ENCODE measurements at regions not wholly inside any gene's neighbourhood (a gene's known extent, or its start where the extent isn't known, plus 50 kb on each side); places are given as distances from the start of the nearest gene placed in this dataset.

DNA sequence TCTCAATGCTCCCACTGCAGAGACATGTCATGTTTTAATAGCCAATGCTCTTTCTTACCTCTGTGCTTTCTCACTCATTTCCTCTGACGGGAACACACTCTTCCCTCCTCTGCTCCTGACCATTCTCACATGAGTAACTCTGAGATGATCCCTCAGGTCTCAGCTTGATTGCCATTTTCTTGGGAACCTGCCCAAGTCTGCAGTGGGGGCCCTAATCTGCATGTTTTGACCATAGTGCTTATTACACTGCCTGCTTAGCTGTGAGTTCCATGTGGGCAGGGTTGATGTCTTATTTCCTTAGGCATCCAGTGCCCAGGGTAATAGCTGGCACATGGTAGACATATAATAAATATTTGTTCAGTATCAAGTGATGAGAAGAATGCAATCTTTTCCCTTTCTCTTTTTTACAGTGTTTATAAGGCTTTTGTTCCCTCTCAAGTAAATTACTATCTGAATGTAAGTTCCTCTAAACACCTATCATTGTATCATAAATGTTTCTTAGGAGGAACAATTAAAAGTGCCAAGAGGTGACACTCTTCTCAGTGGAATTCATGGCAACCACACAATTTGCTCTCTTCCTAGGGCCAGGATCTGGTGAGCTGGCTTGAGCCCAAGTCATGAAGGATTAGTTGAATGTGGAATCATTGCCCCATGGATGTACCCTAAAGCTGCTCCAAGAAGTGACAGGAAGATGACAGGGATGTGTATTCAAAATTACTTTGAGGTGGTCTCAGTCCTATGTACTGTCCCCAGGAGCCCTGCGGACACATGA is 485.4 kb upstream of the USP24 start:
- TF ChIP-seq, protein P1, sequence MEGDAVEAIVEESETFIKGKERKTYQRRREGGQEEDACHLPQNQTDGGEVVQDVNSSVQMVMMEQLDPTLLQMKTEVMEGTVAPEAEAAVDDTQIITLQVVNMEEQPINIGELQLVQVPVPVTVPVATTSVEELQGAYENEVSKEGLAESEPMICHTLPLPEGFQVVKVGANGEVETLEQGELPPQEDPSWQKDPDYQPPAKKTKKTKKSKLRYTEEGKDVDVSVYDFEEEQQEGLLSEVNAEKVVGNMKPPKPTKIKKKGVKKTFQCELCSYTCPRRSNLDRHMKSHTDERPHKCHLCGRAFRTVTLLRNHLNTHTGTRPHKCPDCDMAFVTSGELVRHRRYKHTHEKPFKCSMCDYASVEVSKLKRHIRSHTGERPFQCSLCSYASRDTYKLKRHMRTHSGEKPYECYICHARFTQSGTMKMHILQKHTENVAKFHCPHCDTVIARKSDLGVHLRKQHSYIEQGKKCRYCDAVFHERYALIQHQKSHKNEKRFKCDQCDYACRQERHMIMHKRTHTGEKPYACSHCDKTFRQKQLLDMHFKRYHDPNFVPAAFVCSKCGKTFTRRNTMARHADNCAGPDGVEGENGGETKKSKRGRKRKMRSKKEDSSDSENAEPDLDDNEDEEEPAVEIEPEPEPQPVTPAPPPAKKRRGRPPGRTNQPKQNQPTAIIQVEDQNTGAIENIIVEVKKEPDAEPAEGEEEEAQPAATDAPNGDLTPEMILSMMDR (IDR thresholded peaks at IDR 0.05), result no peak
- TF ChIP-seq POLR2A (IDR thresholded peaks at IDR 0.05), result no peak
